SK-N-SH treated with all-trans-retinoic acid at 6 μM for 48 hours (cell line): ENCODE measurements at regions not wholly inside any gene's neighbourhood (a gene's known extent, or its start where the extent isn't known, plus 50 kb on each side); places are given as distances from the start of the nearest gene placed in this dataset.

Experiments
- ARNTL ChIP-seq: fragments of 450-650 bp; formaldehyde crosslinking; IDR thresholded peaks from 2 replicates; pipeline ENCODE4 v1.5.0; 2020; ENCODE audit warnings: low read depth, mild to moderate bottlenecking, moderate library complexity, borderline replicate concordance
- CSDC2 ChIP-seq: fragments of 250-450 bp; sonication (Bioruptor Pico); IDR thresholded peaks from 2 replicates; pipeline ENCODE4 v1.5.0; 2020; ENCODE audit warnings: mild to moderate bottlenecking, moderate library complexity
- PATZ1 ChIP-seq: fragments of 250-450 bp; sonication (Bioruptor Pico); IDR thresholded peaks from 2 replicates; pipeline ENCODE4 v1.8.0; 2020; ENCODE audit warnings: mild to moderate bottlenecking, moderate library complexity, borderline replicate concordance

GRCh38 chr1:161432091-161432490, 64.4 kb upstream of the CFAP126 start:
- TF ChIP-seq CSDC2: no peak
- no peak for TF ChIP-seq PATZ1 (CRISPR knock-in tag)
- no peak for TF ChIP-seq ARNTL (CRISPR knock-in tag)
